Glutamatergic neuron (in vitro differentiated cells): ENCODE measurements at regions not wholly inside any gene's neighbourhood (a gene's known extent, or its start where the extent isn't known, plus 50 kb on each side); places are given as distances from the start of the nearest gene placed in this dataset.

Experiments
- DNase-seq: peaks from one replicate; pipeline ENCODE4 v3.0.0; 2022
- H3K27ac Mint-ChIP-seq: one replicate; pipeline ENCODE4 v1.8.0; 2020; ENCODE audit warnings: mild to moderate bottlenecking, mixed read lengths, inconsistent platforms; ENCODE audit not compliant: unreplicated experiment
- H3K27me3 Mint-ChIP-seq: one replicate; pipeline ENCODE4 v1.8.0; 2020; ENCODE audit warnings: mild to moderate bottlenecking, moderate library complexity, mixed read lengths, inconsistent platforms; ENCODE audit not compliant: unreplicated experiment
- H3K36me3 Mint-ChIP-seq: one replicate; pipeline ENCODE4 v1.8.0; 2020; ENCODE audit warnings: mild to moderate bottlenecking, mixed read lengths, inconsistent platforms; ENCODE audit not compliant: unreplicated experiment
- H3K4me1 Mint-ChIP-seq: one replicate; pipeline ENCODE4 v1.8.0; 2020; ENCODE audit warnings: mild to moderate bottlenecking, low read depth, mixed read lengths, inconsistent platforms; ENCODE audit not compliant: unreplicated experiment
- H3K4me3 Mint-ChIP-seq: one replicate; pipeline ENCODE4 v1.8.0; 2020; ENCODE audit warnings: mild to moderate bottlenecking, mixed read lengths, inconsistent platforms; ENCODE audit not compliant: unreplicated experiment
- H3K9me3 Mint-ChIP-seq: one replicate; pipeline ENCODE4 v1.8.0; 2020; ENCODE audit warnings: mild to moderate bottlenecking, moderate library complexity, mixed read lengths, inconsistent platforms; ENCODE audit not compliant: unreplicated experiment
- TF ChIP-seq, protein P1 (sequence below): fragments of 200-600 bp; sonication (generic); IDR thresholded peaks from one replicate; pipeline ENCODE4 v1.5.0; 2021; ENCODE audit not compliant: partially characterized antibody, unreplicated experiment

DNA sequence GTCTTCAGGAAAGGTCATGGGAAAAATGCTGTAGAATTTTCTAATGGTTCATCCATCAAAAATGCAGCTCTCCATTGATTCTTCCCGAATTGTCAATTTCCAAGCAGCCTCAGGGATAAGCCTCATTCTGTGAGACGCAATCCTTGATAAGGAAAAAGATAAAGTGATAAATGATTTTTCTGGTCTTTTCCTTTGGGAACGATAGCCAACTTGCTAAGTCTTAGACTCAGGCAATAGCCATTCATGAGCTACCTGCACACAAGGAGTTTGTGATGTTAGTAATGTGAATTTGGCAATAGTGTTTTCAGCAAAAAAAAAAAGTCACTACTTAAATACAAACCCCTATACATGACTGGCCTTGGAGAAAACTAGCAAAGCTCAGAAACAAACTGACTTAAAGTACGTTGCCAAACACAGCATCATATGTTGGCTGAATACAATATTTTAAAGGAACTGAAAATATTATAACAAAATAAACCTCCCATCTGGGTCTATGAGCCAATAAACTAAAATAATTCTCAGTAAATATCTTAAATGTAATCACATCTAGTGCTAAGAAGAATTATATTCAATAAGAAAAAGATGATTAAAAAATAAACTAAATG is 75.5 kb downstream of the KLF6 start:
- no peaks in the 10 kb centered on the region for H3K4me1 Mint-ChIP-seq
- no peaks in the 10 kb centered on the region for H3K27me3 Mint-ChIP-seq
- no peaks in the 10 kb centered on the region for H3K9me3 Mint-ChIP-seq
- no peak overlapping the region for H3K4me3 Mint-ChIP-seq
- H3K27ac Mint-ChIP-seq: no peak overlapping the region
- TF ChIP-seq, protein P1, sequence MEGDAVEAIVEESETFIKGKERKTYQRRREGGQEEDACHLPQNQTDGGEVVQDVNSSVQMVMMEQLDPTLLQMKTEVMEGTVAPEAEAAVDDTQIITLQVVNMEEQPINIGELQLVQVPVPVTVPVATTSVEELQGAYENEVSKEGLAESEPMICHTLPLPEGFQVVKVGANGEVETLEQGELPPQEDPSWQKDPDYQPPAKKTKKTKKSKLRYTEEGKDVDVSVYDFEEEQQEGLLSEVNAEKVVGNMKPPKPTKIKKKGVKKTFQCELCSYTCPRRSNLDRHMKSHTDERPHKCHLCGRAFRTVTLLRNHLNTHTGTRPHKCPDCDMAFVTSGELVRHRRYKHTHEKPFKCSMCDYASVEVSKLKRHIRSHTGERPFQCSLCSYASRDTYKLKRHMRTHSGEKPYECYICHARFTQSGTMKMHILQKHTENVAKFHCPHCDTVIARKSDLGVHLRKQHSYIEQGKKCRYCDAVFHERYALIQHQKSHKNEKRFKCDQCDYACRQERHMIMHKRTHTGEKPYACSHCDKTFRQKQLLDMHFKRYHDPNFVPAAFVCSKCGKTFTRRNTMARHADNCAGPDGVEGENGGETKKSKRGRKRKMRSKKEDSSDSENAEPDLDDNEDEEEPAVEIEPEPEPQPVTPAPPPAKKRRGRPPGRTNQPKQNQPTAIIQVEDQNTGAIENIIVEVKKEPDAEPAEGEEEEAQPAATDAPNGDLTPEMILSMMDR: no peak
- H3K36me3 Mint-ChIP-seq: no peaks in the 10 kb centered on the region
- DNase-seq: no peak

DNA sequence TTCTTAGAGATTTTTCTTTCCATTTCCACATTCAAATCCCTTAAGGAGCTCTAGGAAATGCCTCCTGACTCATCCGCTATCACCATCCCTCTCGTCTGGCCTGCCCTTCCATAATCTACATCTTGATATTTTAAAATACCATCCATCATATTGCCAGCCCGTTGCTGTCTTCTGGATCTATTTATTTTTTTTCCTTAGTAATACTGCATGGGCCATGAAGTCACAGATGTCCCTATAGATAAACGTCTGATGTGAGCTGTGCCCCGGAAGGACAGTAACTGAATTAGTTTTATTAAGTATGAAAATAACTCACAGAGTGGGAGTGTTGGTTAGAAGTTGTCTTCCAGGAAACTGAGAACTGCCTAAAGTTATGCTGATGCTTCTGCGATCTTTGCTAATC is 76.2 kb downstream of the KLF6 start:
- TF ChIP-seq, protein P1: no peak
- Mint-ChIP-seq H3K4me3 (no peak overlapping the region), H3K9me3 (no peaks in the 10 kb centered on the region), H3K4me1 (no peaks in the 10 kb centered on the region), H3K36me3 (no peaks in the 10 kb centered on the region), H3K27me3 (no peaks in the 10 kb centered on the region), H3K27ac (peak overlapping the region; percentile 13)
- no peak for DNase-seq

DNA sequence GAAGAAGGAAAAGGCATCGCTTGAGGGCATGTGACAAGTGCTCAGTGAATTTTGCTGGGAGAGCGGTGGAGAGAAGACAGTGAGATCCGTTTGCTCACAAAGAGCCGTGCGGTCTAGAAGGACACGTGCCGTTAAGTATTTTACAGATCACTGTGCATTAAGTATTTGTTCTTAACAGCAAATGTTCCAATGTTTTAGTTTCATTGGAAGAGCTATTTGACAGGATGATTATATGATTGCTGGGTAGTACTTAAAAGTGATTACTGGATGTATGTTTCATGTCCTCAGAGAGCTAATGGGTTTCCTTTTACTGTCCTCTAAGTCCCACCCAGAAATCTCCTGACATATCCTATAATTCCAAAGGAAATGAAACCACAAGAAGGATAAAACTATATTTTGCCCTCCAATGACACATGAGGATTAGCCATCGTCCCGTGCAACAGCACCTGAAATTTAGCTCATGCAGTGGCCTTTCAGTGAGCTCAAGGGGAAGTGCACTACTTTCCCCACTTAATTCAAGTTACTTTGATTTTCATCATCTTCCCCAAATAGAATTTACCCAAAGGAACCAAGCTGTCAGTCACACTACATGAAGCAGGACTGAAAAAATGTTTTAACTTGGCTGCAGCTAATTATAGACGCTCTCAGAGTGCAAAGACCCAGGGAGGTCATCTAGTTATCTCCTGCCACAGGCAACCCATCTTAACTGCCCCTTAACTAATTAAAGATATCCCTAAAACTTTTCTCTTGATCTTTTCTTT is 80.3 kb downstream of the KLF6 start:
- TF ChIP-seq, protein P1: no peak
- no peaks in the 10 kb centered on the region for H3K27me3 Mint-ChIP-seq
- DNase-seq: no peak
- no peak overlapping the region for H3K27ac Mint-ChIP-seq
- no peak overlapping the region for H3K4me3 Mint-ChIP-seq
- peaks cover 2% of the 10 kb centered on the region for H3K4me1 Mint-ChIP-seq
- no peaks in the 10 kb centered on the region for H3K9me3 Mint-ChIP-seq
- no peaks in the 10 kb centered on the region for H3K36me3 Mint-ChIP-seq

DNA sequence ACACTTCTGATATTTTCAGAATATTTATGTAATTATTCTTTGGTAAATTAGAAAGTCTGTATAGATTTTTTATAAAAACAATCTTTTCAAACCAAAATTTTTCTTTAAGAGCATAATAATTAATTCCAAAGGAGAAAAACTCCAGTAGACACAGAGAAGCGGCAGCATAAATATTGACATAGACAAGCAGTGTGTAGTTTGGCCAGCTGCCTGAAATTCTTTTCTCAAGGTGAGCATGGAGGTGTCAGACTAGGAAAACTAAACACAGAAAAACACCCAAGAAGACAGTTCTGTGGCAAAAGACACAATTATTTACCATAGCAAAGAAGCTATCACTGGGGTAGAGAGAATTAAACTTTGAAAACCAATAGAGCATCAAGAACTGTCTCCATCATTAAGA is 82.4 kb downstream of the KLF6 start:
- no peak for DNase-seq
- no peaks in the 10 kb centered on the region for H3K27me3 Mint-ChIP-seq
- H3K4me3 Mint-ChIP-seq: no peak overlapping the region
- peaks cover 2% of the 10 kb centered on the region for H3K4me1 Mint-ChIP-seq
- TF ChIP-seq, protein P1: no peak
- H3K27ac Mint-ChIP-seq: no peak overlapping the region
- no peaks in the 10 kb centered on the region for H3K36me3 Mint-ChIP-seq
- no peaks in the 10 kb centered on the region for H3K9me3 Mint-ChIP-seq

DNA sequence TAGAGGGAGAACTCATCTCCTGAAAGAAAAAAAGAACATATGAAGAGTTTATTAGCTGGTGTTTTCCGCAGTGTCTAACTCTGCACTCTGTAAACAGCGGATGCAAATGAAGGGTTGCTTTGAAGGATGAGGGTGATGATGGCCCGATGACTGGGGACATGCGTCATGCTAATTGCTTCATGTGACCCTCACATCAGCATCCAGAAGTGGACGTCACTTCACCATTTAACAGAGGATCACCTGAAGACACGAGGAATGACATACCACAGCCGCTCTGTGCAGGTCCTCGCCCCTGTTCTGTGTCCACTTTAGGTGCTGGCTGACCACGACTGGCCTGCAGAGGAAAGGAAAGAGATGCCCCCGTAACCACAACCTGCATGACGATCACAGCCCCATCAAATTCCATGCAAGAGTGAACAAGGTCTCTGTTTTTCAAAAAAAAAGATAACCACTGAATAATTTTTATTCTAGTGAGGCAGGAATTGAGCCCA is 82.9 kb downstream of the KLF6 start:
- peaks cover 2% of the 10 kb centered on the region for H3K4me1 Mint-ChIP-seq
- H3K27me3 Mint-ChIP-seq: no peaks in the 10 kb centered on the region
- no peaks in the 10 kb centered on the region for H3K36me3 Mint-ChIP-seq
- no peaks in the 10 kb centered on the region for H3K9me3 Mint-ChIP-seq
- no peak for DNase-seq
- TF ChIP-seq, protein P1: no peak
- no peak overlapping the region for H3K4me3 Mint-ChIP-seq
- no peak overlapping the region for H3K27ac Mint-ChIP-seq
